ENCODE measurements at regions not wholly inside any gene's neighbourhood (a gene's known extent, or its start where the extent isn't known, plus 50 kb on each side); places are given as distances from the start of the nearest gene placed in this dataset.

GRCh38 chr2:154588838-154589237, 109.7 kb upstream of the KCNJ3 start:
- TF ChIP-seq CTCF (IDR thresholded peaks at IDR 0.05) (no peak), EZH2 (IDR thresholded peaks at IDR 0.05; ENCODE audit: borderline replicate concordance, insufficient read depth, low read depth, low read length, poor library complexity, severe bottlenecking) (no peak)
- Mint-ChIP-seq H3K4me3 (no peak overlapping the region), H3K4me1 (no peaks in the 10 kb centered on the region), H3K27ac (no peak overlapping the region), H3K27me3 (no peaks in the 10 kb centered on the region), H3K9me3 (ENCODE audit: insufficient read depth) (no peaks in the 10 kb centered on the region)
- Histone ChIP-seq H3K9me3 (ENCODE audit: control extremely low read depth in 1 of 3, control insufficient read depth in 2 of 3, insufficient read depth in 1 of 3, low read length in 2 of 3) (no peaks in the 10 kb centered on the region), H3K4me2 (replicated peaks; ENCODE audit: low read depth, low read length, poor library complexity, severe bottlenecking) (no peak overlapping the region), H3K4me1 (ENCODE audit: control insufficient read depth in 2 of 2, insufficient read depth in 2 of 2, low read length in 2 of 2) (no peaks in the 10 kb centered on the region), H3K9ac (ENCODE audit: low read length) (no peak overlapping the region), H3K79me2 (ENCODE audit: control insufficient read depth, insufficient read depth, low read length) (no peaks in the 10 kb centered on the region), H3K27me3 (replicated peaks in 1 of 4; ENCODE audit: control extremely low read depth in 1 of 4, control insufficient read depth in 3 of 4, insufficient read depth in 4 of 4, low read length in 3 of 4) (no peaks in the 10 kb centered on the region), H3K27ac (ENCODE audit: low read length in 2 of 2) (no peak overlapping the region), H3K4me3 (ENCODE audit: control extremely low read depth in 1 of 5, extremely low read depth in 1 of 5, insufficient read depth in 1 of 5, low read depth in 2 of 5, low read length in 4 of 5) (no peak overlapping the region), H3K36me3 (replicated peaks in 1 of 2; ENCODE audit: control extremely low read depth in 1 of 2, control insufficient read depth in 1 of 2, extremely low read depth in 1 of 2, insufficient read depth in 2 of 2, low read length in 1 of 2) (no peaks in the 10 kb centered on the region), H2AFZ (ENCODE audit: insufficient read depth, low read depth, low read length, poor library complexity, severe bottlenecking) (no peak overlapping the region), H4K20me1 (ENCODE audit: control insufficient read depth, insufficient read depth, low read length, poor library complexity, severe bottlenecking) (no peaks in the 10 kb centered on the region)
- intact Hi-C loops (cut with micrococcal nuclease) = no loop called here
- no peak for DNase-seq
- ChIA-PET CTCF (interaction anchor here (1.4 kb wide), 1 partner anchor 9 kb away, joined by 3 read pairs; no protein-coding TSS in a partner anchor), POLR2A (no interaction called here)
- no peak for ATAC-seq (ENCODE audit: low read depth)
- no CpG with 5 or more reads among the region's 1 CpG for WGBS (ENCODE audit: insufficient coverage)

GRCh38 chr2:154589514-154589913, 109.0 kb upstream of the KCNJ3 start:
- no peaks in the 10 kb centered on the region for H3K4me1 Mint-ChIP-seq
- intact Hi-C loops (cut with micrococcal nuclease) = no loop called here
- ChIA-PET CTCF (interaction anchor here (1.4 kb wide), 1 partner anchor 9 kb away, joined by 3 read pairs; no protein-coding TSS in a partner anchor), POLR2A (no interaction called here)
- H3K9me3 Mint-ChIP-seq (ENCODE audit: insufficient read depth) = no peaks in the 10 kb centered on the region
- Histone ChIP-seq H3K27ac (ENCODE audit: low read length in 2 of 2) (no peak overlapping the region), H3K9me3 (ENCODE audit: control extremely low read depth in 1 of 3, control insufficient read depth in 2 of 3, insufficient read depth in 1 of 3, low read length in 2 of 3) (no peaks in the 10 kb centered on the region), H3K27me3 (replicated peaks in 1 of 4; ENCODE audit: control extremely low read depth in 1 of 4, control insufficient read depth in 3 of 4, insufficient read depth in 4 of 4, low read length in 3 of 4) (no peaks in the 10 kb centered on the region), H4K20me1 (ENCODE audit: control insufficient read depth, insufficient read depth, low read length, poor library complexity, severe bottlenecking) (no peaks in the 10 kb centered on the region), H3K36me3 (replicated peaks in 1 of 2; ENCODE audit: control extremely low read depth in 1 of 2, control insufficient read depth in 1 of 2, extremely low read depth in 1 of 2, insufficient read depth in 2 of 2, low read length in 1 of 2) (no peaks in the 10 kb centered on the region), H3K9ac (ENCODE audit: low read length) (no peak overlapping the region), H3K4me3 (ENCODE audit: control extremely low read depth in 1 of 5, extremely low read depth in 1 of 5, insufficient read depth in 1 of 5, low read depth in 2 of 5, low read length in 4 of 5) (no peak overlapping the region), H2AFZ (ENCODE audit: insufficient read depth, low read depth, low read length, poor library complexity, severe bottlenecking) (no peak overlapping the region), H3K4me1 (ENCODE audit: control insufficient read depth in 2 of 2, insufficient read depth in 2 of 2, low read length in 2 of 2) (no peaks in the 10 kb centered on the region), H3K4me2 (replicated peaks; ENCODE audit: low read depth, low read length, poor library complexity, severe bottlenecking) (no peak overlapping the region), H3K79me2 (ENCODE audit: control insufficient read depth, insufficient read depth, low read length) (no peaks in the 10 kb centered on the region)
- H3K4me3 Mint-ChIP-seq = no peak overlapping the region
- H3K27me3 Mint-ChIP-seq = no peaks in the 10 kb centered on the region
- ATAC-seq (ENCODE audit: low read depth) (no peak), DNase-seq (no peak)
- TF ChIP-seq EZH2 (IDR thresholded peaks at IDR 0.05; ENCODE audit: borderline replicate concordance, insufficient read depth, low read depth, low read length, poor library complexity, severe bottlenecking) = no peak
- no peak for TF ChIP-seq CTCF (IDR thresholded peaks at IDR 0.05)
- H3K27ac Mint-ChIP-seq = no peak overlapping the region
